GM19463 (cell line): ENCODE measurements at regions not wholly inside any gene's neighbourhood (a gene's known extent, or its start where the extent isn't known, plus 50 kb on each side); places are given as distances from the start of the nearest gene placed in this dataset.
"Not testable (repeated sequence)": the region's sequence is repeated elsewhere in the genome, so short reads cannot be mapped to it uniquely, and the experiment has no call there.

Experiments used
- ATAC-seq: cut with Tn5 transposase; IDR thresholded peaks from one replicate; pipeline ENCODE4 v1.9.1; 2021; ENCODE audit warnings: mild to moderate bottlenecking, moderate library complexity; ENCODE audit not compliant: unreplicated experiment

- no peak for ATAC-seq
Observed at GRCh38 chr2:217357886-217358620, 498.2 kb upstream of the TNP1 start.

GRCh38 chr2:217356781-217357180 lies 496.9 kb upstream of the TNP1 start:
- ATAC-seq = no peak

DNA sequence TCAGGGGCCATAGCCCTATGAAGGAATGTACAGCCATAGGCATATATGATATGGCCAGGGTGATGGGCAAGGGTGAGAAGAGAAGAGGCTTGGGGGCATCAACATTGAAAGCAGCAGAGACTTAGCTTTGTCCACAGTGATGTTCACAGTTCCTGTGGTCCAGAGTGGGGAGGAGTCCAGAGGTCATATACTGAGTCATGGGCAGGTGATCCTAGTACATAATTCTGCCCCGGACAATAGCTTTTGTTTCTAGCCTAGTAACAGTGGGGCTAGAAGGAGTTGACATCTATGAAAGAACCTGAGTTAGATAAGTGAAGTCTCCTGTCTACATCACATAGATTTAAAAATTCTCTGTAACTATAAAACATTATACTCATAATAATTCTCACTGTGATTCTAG lies 496.3 kb upstream of the TNP1 start:
- ATAC-seq = no peak

DNA sequence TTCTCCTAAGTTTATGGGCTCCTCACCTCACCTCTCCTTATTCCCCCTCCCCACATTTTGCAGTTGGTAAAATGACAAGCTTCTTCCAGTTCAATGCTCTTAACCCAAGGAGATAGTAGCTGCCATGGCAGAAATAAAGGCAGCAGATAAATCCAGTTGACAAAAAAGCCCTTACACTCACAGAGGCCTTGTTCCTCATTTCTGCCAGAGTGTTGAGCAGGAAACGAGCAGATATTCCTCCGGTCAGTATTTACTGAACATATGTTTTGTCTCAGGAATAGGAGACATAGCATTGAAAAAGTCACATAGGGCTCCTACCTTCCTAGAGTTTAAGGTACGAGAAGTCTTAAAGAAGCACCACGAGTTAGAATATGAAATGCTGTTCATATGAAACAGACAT lies 493.7 kb upstream of the TNP1 start:
- no peak for ATAC-seq

GRCh38 chr2:217351378-217351777 lies 491.5 kb upstream of the TNP1 start:
- no peak for ATAC-seq

DNA sequence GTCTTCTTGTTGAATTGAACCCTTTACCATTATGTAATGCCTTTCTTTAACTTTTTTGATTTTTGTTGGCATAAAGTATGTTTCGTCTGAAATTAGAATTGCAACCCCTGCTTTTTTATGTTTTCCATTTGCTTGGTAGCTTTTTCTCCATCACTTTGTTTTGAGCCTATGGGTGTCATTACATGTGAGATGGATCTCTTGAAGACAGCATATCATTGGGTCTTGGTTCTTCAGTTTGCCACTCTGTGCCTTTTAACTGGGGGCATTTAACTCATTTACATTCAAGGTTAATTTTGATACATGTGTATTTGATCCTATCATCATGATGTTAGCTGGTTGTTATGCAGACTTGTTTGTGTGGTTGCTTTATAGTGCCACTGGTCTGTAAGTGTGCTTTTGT lies 489.4 kb upstream of the TNP1 start:
- no peak for ATAC-seq

DNA sequence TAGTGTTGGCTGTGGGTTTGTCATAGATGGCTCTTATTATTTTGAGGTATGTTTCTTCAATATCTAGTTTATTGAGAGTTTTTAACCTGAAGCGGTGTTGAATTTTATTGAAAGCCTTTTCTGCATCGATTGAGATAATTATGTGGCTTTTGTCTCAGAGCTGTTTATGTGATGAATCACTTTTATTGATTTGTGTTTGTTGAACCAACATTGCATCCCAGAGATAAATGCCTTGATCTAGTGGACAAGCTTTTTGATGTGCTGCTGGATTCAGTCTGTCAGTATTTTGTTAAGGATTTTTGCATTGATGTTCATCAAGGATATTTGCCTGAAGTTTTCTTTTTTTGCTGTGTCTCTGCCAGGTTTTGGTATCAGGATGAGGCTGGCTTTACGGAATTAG lies 487.8 kb upstream of the TNP1 start:
- ATAC-seq = not testable (repeated sequence)

DNA sequence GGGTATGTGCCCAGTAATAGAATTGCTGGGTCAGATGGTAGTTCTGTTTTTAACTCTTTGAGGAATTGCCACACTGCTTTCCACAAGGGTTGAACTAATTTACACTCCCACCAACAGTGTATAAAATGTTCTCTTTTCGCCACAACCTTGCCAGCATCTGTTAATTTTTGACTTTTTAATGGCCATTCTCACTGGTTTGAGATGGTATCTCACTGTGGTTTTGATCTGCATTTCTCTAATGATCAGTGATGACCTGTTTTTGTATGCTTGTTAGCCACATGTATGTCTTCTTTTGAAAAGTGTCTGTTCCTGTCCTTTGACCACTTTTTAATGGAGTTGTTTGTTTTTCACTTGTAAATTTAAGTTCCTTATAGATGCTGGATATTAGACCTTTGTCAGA lies 486.2 kb upstream of the TNP1 start:
- not testable (repeated sequence) for ATAC-seq

DNA sequence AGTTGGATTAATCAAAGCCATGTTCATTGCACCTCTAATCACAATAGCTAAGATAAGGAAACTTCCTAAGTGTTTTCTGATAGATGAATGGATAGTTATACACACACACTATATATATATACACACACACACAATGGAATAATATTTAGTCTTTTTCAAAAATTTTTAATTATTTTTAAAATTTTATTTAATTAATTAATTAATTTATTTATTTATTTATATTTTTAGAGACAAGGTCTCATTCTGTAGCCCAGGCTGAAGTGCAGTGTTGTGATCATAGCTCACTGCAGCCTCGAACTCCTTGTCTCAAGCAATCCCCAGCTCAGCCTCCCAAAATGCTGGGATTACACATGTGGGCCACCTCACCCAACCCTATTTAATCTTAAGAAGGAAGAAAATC lies 481.0 kb upstream of the TNP1 start:
- no peak for ATAC-seq

- ATAC-seq = no peak
Observed at GRCh38 chr2:217340176-217340575, 480.3 kb upstream of the TNP1 start.

GRCh38 chr2:217339753-217340152 lies 479.9 kb upstream of the TNP1 start:
- ATAC-seq = no peak

- no peak for ATAC-seq
Observed at GRCh38 chr2:217338306-217338916, 478.5 kb upstream of the TNP1 start.

DNA sequence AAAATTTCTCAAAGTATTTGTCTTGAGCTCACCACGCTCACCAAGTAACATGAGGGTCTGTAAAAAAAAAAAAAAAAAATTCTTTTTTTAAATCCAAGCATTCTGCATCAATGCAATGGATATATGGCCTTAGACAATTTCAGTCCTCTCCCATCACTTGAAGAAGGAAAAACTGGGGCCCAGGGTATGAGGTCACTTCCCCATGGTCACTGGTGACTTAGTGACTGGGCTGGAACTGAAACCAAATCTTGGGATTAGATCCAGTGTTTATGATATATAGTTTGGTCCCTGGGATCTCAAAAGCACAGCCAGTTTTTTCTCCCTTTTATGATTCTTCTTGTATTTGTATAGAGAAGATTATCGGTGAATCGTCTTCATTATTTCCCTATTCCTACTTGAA lies 477.9 kb upstream of the TNP1 start:
- ATAC-seq = no peak

GRCh38 chr2:217336694-217337093 lies 476.8 kb upstream of the TNP1 start:
- no peak for ATAC-seq

- ATAC-seq = no peak
Observed at GRCh38 chr2:217335341-217335966, 475.6 kb upstream of the TNP1 start.

DNA sequence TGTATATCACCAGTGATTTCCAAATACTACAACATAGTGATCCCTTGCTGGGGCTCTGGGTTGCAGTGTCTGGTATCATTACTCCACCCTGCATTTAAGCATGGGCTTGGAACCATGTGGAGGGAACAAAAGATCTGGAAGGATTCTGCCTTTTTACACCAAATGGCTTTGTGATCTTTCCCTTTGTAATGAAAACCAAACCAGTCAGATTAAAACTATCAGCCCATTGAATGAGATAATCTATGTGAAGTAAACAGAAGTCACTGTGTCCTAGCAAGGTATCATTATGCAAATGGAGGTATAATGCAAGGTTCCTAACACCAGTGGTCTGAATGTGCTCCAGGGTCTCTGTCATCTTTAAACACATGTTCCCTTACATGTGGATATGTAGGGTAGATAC lies 474.7 kb upstream of the TNP1 start:
- ATAC-seq = no peak

GRCh38 chr2:217332866-217333265 lies 473.0 kb upstream of the TNP1 start:
- ATAC-seq = no peak

- no peak for ATAC-seq
Observed at GRCh38 chr2:217332417-217332791, 472.5 kb upstream of the TNP1 start.

- ATAC-seq = no peak
Observed at GRCh38 chr2:217331523-217332416, 471.9 kb upstream of the TNP1 start.

- no peak for ATAC-seq
Observed at GRCh38 chr2:217330647-217331046, 470.8 kb upstream of the TNP1 start.

DNA sequence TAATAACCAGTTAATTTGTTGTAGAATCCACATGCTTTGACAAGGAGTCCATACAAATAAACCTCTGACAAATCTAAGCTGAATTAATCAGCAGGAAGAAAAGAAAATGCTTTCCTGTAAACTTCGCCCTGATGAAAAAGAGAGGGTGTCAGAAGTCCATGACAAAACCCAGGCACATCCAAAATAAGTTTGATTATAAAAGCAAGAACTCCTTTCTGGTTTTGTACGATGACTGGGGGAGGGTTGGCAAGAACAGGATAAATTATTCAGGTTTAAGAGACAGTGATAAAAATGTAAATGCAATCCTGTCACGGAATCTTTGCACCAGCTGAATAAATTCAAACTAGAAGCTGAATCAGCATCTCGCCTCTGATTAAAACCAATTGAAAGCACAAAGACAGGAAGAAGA lies 469.2 kb upstream of the TNP1 start:
- no peak for ATAC-seq
